Psoas muscle (tissue), 7 donors: ENCODE measurements at regions not wholly inside any gene's neighbourhood (a gene's known extent, or its start where the extent isn't known, plus 50 kb on each side); places are given as distances from the start of the nearest gene placed in this dataset.

ENCODE experiments used
- ATAC-seq, 4 donors: fragments of 200-7000 bp; cut with Tn5 transposase; one replicate each; pipeline ENCODE4 v1.9.1; 2020; ENCODE audit warnings: moderate library complexity in 3 of 4, mild to moderate bottlenecking in 2 of 4
- DNase-seq, 2 donors: peaks; one replicate each; pipeline ENCODE4 v3.0.0-alpha.2; 2020
- H3K27ac ChIP-seq: fragments of 200-600 bp; one replicate; pipeline ENCODE4 v1.8.0; 2022
- H3K27me3 ChIP-seq, 3 donors: fragments of 200-600 bp in 1 of 3; one replicate each; pipeline versions ENCODE4 v1.6.1 to v1.8.0; 2013 to 2022; ENCODE audit warnings: low read length in 2 of 3, mild to moderate bottlenecking in 2 of 3, moderate library complexity in 1 of 3; ENCODE audit not compliant: insufficient read depth in 3 of 3
- H3K36me3 ChIP-seq, 2 donors: fragments of 200-600 bp in 1 of 2; one replicate each; pipeline versions ENCODE4 v1.6.1 to v1.8.0; 2013 to 2022; ENCODE audit warnings: low read depth in 1 of 2, mild to moderate bottlenecking in 1 of 2, moderate library complexity in 1 of 2; ENCODE audit not compliant: insufficient read depth in 1 of 2
- H3K4me1 ChIP-seq: fragments of 200-600 bp; one replicate; pipeline ENCODE4 v1.8.0; 2022
- H3K4me3 ChIP-seq: fragments of 200-600 bp; one replicate; pipeline ENCODE4 v1.8.0; 2022; ENCODE audit warnings: mild to moderate bottlenecking
- H3K9me3 ChIP-seq: fragments of 200-600 bp; one replicate; pipeline ENCODE4 v1.8.0; 2022
- WGBS, 3 donors: extraction: QIAGEN DNeasy Blood & Tissue Kit; methylation state at CpG; one replicate each; pipeline versions ENCODE4 v1.1.6 to v1.1.7; 2013; 5-methylcytosine and 5-hydroxymethylcytosine counted together
- intact Hi-C, 2 donors: fragments of 100-400 bp; cut with DNase I; formaldehyde crosslinking; loops; one replicate each; pipeline versions ENCODE4 v1.11.0 to v1.14.2; 2022
- TF ChIP-seq, protein P1 (sequence below): fragments of 200-600 bp; IDR thresholded peaks from one replicate; pipeline ENCODE4 v1.8.0; 2022; ENCODE audit warnings: antibody characterized with exemption
- donor health status: healthy with polysubstance abuse.
- donor health status: DM: no; HTN: no; CAD: no; lungs with moderate emphysema.
- donor health status: Bipolar disorder and iron deficiency.
- donor health status: healthy.
- donor health status: DM: yes; HTN: yes; CAD: no.
- donor health status: DM: no; HTN: no; CAD: no.
- donor health status: DM: yes; HTN: yes; CAD: no.

DNA sequence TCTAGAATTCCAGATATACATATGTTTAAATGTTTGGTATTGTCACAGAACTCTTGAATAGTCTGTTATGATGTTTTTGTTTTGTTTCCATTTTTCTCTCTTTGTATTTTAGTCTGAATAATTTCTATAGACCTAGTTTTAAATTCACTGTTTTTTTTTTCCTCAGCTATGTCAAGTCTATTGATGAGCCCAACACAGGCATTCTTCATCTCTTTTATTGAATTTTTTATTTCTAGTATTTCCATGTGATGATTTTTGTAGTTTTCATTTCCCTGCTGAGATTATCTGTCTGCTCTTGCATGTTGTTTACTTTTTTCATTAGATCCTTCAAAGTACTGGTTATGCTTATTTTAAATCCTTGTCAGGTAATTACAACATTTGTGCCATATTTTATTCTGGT, 254.7 kb downstream of the C1D start:
- ATAC-seq, result no peak
- Histone ChIP-seq H3K4me1 (no peaks in the 10 kb centered on the region), H3K9me3 (no peaks in the 10 kb centered on the region), H3K27ac (no peak overlapping the region), H3K27me3 (no peaks in the 10 kb centered on the region), H3K36me3 (no peaks in the 10 kb centered on the region), H3K4me3 (no peak overlapping the region)
- intact Hi-C loops, result no loop called here
- TF ChIP-seq, protein P1, sequence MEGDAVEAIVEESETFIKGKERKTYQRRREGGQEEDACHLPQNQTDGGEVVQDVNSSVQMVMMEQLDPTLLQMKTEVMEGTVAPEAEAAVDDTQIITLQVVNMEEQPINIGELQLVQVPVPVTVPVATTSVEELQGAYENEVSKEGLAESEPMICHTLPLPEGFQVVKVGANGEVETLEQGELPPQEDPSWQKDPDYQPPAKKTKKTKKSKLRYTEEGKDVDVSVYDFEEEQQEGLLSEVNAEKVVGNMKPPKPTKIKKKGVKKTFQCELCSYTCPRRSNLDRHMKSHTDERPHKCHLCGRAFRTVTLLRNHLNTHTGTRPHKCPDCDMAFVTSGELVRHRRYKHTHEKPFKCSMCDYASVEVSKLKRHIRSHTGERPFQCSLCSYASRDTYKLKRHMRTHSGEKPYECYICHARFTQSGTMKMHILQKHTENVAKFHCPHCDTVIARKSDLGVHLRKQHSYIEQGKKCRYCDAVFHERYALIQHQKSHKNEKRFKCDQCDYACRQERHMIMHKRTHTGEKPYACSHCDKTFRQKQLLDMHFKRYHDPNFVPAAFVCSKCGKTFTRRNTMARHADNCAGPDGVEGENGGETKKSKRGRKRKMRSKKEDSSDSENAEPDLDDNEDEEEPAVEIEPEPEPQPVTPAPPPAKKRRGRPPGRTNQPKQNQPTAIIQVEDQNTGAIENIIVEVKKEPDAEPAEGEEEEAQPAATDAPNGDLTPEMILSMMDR, result no peak
- no peak for DNase-seq

DNA sequence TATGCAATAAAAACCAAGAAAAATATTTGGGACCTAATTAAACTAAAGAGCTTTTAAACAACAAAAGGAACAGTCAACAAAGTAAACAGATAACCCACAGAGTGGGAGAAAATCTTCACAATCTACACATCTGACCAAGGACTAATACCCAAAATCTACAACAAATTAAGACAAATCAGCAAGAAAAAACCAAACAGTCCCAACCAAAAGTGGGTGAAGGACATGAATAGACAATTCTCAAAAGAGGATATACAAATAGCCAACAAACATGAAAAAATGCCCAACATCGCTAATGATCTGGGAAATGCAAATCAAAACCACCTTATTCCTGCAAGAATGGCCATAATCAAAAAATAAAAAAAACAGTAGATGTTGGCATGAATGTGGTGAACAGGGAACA, 250.1 kb downstream of the C1D start:
- Histone ChIP-seq H3K36me3 (no peaks in the 10 kb centered on the region), H3K4me1 (no peaks in the 10 kb centered on the region), H3K9me3 (no peaks in the 10 kb centered on the region), H3K27me3 (no peaks in the 10 kb centered on the region), H3K4me3 (no peak overlapping the region), H3K27ac (no peak overlapping the region)
- no peak for ATAC-seq
- WGBS, 3 donors, result 97 to 98% (median 97%) methylated on average over 1 of the region's 1 CpG
- no peak for DNase-seq
- intact Hi-C loops, result no loop called here
- TF ChIP-seq, protein P1, result no peak

DNA sequence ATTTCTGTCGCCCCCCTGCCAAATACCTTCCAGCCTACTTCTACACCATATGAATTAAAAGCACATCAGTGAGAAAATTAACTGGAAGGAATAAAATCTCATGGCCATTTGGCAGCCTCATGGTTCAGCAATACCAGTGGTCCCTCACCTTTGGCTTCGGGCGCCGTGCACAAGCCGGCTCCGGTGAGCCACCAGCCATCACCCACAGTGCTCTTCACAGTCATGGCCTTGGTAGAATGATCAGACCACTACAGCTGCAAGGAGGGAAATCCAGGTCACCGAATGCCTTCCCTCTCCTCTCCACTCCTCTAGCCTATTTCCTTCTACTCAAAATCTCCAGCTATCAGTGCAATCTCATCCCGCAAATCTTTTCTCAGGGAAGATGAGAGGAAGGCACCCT, 239.1 kb downstream of the C1D start:
- H3K36me3 ChIP-seq, result no peaks in the 10 kb centered on the region
- H3K27ac ChIP-seq, result no peak overlapping the region
- H3K27me3 ChIP-seq, result peaks cover 0 to 3% (median 0%) of the 10 kb centered on the region in 3 donors
- 91 to 92% (median 91%) methylated on average over 8 of the region's 8 CpGs for whole genome bisulfite sequencing, 3 donors
- intact Hi-C loops, result no loop called here
- ATAC-seq, result no peak
- H3K9me3 ChIP-seq, result no peaks in the 10 kb centered on the region
- TF ChIP-seq, protein P1, result no peak
- no peak for DNase-seq
- H3K4me1 ChIP-seq, result no peaks in the 10 kb centered on the region
- H3K4me3 ChIP-seq, result no peak overlapping the region

DNA sequence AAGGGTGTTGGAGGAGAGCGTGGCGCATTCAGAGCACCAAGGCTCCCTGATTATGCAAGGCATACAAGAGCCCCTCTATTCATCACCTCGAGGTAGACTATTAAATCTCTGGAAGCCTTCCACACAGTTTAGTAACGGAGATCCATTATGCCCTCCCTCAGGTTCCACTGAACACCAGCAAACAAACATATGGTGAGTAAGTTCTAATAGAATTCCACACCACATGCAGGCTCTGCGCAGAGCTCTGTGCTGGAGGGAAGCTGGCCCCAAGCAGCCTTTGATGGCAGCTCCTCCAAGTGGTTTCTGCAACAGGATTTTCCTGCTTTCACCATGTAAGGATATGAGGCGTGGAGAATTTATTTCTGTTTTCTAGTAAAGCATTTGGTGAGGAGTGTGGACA, 238.6 kb downstream of the C1D start:
- no peak overlapping the region for H3K4me3 ChIP-seq
- TF ChIP-seq, protein P1, result no peak
- H3K36me3 ChIP-seq, result no peaks in the 10 kb centered on the region
- no peaks in the 10 kb centered on the region for H3K4me1 ChIP-seq
- WGBS, 3 donors, result 76 to 82% (median 81%) methylated on average over 6 of the region's 6 CpGs
- intact Hi-C loops, result no loop called here
- ATAC-seq, result no peak
- no peak overlapping the region for H3K27ac ChIP-seq
- H3K27me3 ChIP-seq, result peaks cover 0 to 3% (median 0%) of the 10 kb centered on the region in 3 donors
- H3K9me3 ChIP-seq, result no peaks in the 10 kb centered on the region
- DNase-seq, result no peak

DNA sequence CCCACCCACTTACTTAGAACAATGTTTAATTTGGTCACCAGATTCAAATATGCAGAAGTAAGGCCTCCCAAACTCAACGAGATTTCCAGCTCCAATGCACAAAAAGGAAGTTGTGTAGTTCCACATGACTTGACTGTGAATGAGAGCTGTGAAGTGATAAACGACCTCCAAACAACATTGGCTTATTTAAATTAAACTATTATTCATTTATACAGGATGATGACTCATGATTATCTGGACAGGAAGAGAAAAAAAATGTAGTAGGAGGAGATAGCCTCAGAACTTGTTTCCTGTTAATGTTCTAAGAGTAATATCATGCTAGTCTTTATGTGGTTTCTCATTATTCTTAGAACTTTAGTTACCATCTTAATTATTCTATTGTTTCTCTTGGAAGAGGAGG, 237.3 kb downstream of the C1D start:
- WGBS, 3 donors, result 29 to 40% (median 36%) methylated on average over 2 of the region's 2 CpGs
- no peak for DNase-seq
- no peaks in the 10 kb centered on the region for H3K36me3 ChIP-seq
- H3K27me3 ChIP-seq, result peaks cover 0 to 3% (median 0%) of the 10 kb centered on the region in 3 donors
- H3K4me1 ChIP-seq, result no peaks in the 10 kb centered on the region
- H3K4me3 ChIP-seq, result no peak overlapping the region
- no peak overlapping the region for H3K27ac ChIP-seq
- TF ChIP-seq, protein P1, result no peak
- ATAC-seq, result no peak
- intact Hi-C loops, result no loop called here
- no peaks in the 10 kb centered on the region for H3K9me3 ChIP-seq
